ENCODE measurements at regions not wholly inside any gene's neighbourhood (a gene's known extent, or its start where the extent isn't known, plus 50 kb on each side); places are given as distances from the start of the nearest gene placed in this dataset.
"Not testable (repeated sequence)": the region's sequence is repeated elsewhere in the genome, so short reads cannot be mapped to it uniquely, and the experiment has no call there.

GRCh38 chr7:153723892-153724291 is 328.3 kb upstream of the DPP6 start:
- FAIRE-seq = not testable (repeated sequence)

GRCh38 chr7:153731504-153731903 is 320.7 kb upstream of the DPP6 start:
- not testable (repeated sequence) for FAIRE-seq

- not testable (repeated sequence) for FAIRE-seq
Measured at GRCh38 chr7:153743434-153743833, 308.8 kb upstream of the DPP6 start.

GRCh38 chr7:153747969-153748368 is 304.2 kb upstream of the DPP6 start:
- not testable (repeated sequence) for FAIRE-seq

GRCh38 chr7:153748885-153749284 is 303.3 kb upstream of the DPP6 start:
- FAIRE-seq = not testable (repeated sequence)

- FAIRE-seq = not testable (repeated sequence)
Measured at GRCh38 chr7:153765869-153766268, 286.3 kb upstream of the DPP6 start.

- not testable (repeated sequence) for FAIRE-seq
Measured at GRCh38 chr7:153766926-153767325, 285.3 kb upstream of the DPP6 start.

- FAIRE-seq = no peak
Measured at GRCh38 chr7:153772966-153773365, 279.2 kb upstream of the DPP6 start.

GRCh38 chr7:153776940-153777339 is 275.3 kb upstream of the DPP6 start:
- not testable (repeated sequence) for FAIRE-seq

GRCh38 chr7:153797363-153797762 is 254.8 kb upstream of the DPP6 start:
- FAIRE-seq = not testable (repeated sequence)

- no peak for FAIRE-seq
Measured at GRCh38 chr7:153808117-153808516, 244.1 kb upstream of the DPP6 start.

GRCh38 chr7:153829525-153829924 is 222.7 kb upstream of the DPP6 start:
- no peak for FAIRE-seq

- FAIRE-seq = no peak
Measured at GRCh38 chr7:153832160-153832559, 220.0 kb upstream of the DPP6 start.

GRCh38 chr7:153835103-153835502 is 217.1 kb upstream of the DPP6 start:
- FAIRE-seq = no peak

- no peak for FAIRE-seq
Measured at GRCh38 chr7:153835712-153836265, 216.4 kb upstream of the DPP6 start.

GRCh38 chr7:153838591-153838990 is 213.6 kb upstream of the DPP6 start:
- FAIRE-seq = no peak

- FAIRE-seq = no peak
Measured at GRCh38 chr7:153840861-153841260, 211.3 kb upstream of the DPP6 start.

- FAIRE-seq = no peak
Measured at GRCh38 chr7:153847828-153848227, 204.4 kb upstream of the DPP6 start.

GRCh38 chr7:153852261-153852660 is 199.9 kb upstream of the DPP6 start:
- no peak for FAIRE-seq

GRCh38 chr7:153858355-153858754 is 193.8 kb upstream of the DPP6 start:
- no peak for FAIRE-seq

- FAIRE-seq = no peak
Measured at GRCh38 chr7:153859239-153859638, 193.0 kb upstream of the DPP6 start.

GRCh38 chr7:153886506-153887441 is 165.4 kb upstream of the DPP6 start:
- no peak for FAIRE-seq

- FAIRE-seq = no peak
Measured at GRCh38 chr7:153887749-153888569, 164.2 kb upstream of the DPP6 start.
